ENCODE measurements at regions not wholly inside any gene's neighbourhood (a gene's known extent, or its start where the extent isn't known, plus 50 kb on each side); places are given as distances from the start of the nearest gene placed in this dataset.

DNA sequence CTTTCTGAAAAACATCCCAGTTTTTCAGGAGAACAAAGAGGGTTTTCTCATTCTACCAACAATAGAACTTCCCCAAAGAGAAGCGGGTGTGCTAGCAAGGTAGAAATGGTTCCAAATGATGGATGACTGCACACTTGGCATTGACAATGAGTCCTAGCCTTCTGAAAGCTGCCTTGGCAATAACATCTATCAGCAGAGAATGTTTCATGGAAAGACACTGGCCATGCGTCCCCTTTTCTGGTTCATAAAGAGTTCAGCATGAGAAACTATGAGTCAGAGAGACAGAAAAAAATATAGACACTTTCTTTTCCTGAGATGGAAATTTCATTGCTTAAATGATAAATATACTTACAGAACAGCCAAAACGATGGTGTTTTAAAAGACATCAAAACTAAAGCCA lies 236.9 kb upstream of the PRKX start:
- TF ChIP-seq, protein P1, sequence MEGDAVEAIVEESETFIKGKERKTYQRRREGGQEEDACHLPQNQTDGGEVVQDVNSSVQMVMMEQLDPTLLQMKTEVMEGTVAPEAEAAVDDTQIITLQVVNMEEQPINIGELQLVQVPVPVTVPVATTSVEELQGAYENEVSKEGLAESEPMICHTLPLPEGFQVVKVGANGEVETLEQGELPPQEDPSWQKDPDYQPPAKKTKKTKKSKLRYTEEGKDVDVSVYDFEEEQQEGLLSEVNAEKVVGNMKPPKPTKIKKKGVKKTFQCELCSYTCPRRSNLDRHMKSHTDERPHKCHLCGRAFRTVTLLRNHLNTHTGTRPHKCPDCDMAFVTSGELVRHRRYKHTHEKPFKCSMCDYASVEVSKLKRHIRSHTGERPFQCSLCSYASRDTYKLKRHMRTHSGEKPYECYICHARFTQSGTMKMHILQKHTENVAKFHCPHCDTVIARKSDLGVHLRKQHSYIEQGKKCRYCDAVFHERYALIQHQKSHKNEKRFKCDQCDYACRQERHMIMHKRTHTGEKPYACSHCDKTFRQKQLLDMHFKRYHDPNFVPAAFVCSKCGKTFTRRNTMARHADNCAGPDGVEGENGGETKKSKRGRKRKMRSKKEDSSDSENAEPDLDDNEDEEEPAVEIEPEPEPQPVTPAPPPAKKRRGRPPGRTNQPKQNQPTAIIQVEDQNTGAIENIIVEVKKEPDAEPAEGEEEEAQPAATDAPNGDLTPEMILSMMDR (IDR thresholded peaks at IDR 0.05; ENCODE audit: low read length) = no peak
- no peak for TF ChIP-seq EZH2 (IDR thresholded peaks at IDR 0.05; ENCODE audit: borderline replicate concordance, low read length)

Data from OCI-LY1 (cell line).